Stimulated activated CD8-positive, alpha-beta memory T cell treated with anti-CD3 and anti-CD28 coated beads, Interleukin-4, amount 100 ng/mL, for 4 hours (primary cell): ENCODE measurements at regions not wholly inside any gene's neighbourhood (a gene's known extent, or its start where the extent isn't known, plus 50 kb on each side); places are given as distances from the start of the nearest gene placed in this dataset.
"Not testable (repeated sequence)": the region's sequence is repeated elsewhere in the genome, so short reads cannot be mapped to it uniquely, and the experiment has no call there.

Source experiments
- DNase-seq, 2 donors: peaks; one replicate each; pipeline ENCODE4 v3.0.0-alpha.2; 2020; ENCODE audit warnings: low read depth in 2 of 2, low spot score in 1 of 2

GRCh38 chr7:131038153-131038552 is 289.5 kb upstream of the MKLN1 start:
- DNase-seq = no peak

DNA sequence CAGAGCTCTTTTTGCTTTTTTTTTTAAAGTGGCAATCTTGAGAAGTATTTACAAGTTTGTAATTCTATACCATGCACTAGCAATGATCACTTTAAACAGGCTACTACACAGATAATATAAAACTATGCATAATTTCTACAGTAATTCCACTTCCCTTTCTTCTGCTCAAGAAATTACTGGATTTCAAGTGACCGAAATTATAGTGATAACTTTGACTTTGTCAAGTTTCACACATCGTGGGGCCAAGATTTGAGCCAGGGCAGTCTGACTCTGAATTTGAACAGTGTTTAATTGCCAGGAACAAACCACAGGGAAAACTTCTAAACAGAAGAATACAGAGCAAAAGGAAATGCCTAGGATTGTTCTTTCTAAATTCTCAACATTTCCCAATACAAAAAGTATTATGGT is 288.3 kb upstream of the MKLN1 start:
- no peak for DNase-seq

DNA sequence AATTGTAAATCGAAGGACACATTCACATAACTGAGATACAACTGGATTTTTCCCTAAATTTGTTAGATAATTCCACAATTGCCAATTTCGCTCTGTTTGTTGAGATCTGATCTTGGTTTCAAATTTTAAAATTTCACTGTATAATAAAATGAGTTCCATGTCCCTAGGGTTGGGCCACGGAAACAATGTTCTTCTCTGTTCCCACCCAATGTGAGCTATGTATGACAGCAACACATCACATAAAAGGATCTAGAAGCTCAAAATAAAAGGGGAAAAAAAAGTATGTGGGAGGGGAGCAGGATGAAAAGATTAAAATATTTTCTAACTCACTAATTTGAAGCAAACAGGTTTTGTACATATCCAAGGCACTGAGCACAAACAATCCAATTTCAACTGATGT is 287.8 kb upstream of the MKLN1 start:
- no peak for DNase-seq

DNA sequence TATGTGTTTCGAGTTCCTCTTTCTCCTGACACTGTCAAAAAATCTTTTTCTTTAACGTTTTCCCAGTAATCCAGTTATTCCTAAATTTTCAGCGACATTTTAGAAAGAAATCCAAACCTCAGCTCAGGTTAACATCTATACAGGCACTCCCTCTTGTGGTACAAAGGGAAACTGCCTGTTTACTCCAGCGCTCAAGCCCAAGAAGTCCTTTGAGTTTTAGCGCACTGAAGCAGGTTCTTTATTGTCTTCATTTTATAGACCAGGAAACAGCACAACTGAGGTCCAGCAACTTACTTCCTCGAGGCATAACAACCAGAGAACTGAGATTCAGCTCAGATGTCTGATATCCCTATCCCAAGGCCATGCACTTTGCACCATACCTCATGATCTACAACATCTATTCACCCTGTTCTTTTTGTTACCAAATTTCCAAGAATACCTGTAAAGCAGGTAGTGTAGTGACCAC is 287.2 kb upstream of the MKLN1 start:
- DNase-seq = peak in 1 of 2 donors; percentile 15

- DNase-seq = not testable (repeated sequence)
Observed at GRCh38 chr7:131041012-131041695, 286.5 kb upstream of the MKLN1 start.

DNA sequence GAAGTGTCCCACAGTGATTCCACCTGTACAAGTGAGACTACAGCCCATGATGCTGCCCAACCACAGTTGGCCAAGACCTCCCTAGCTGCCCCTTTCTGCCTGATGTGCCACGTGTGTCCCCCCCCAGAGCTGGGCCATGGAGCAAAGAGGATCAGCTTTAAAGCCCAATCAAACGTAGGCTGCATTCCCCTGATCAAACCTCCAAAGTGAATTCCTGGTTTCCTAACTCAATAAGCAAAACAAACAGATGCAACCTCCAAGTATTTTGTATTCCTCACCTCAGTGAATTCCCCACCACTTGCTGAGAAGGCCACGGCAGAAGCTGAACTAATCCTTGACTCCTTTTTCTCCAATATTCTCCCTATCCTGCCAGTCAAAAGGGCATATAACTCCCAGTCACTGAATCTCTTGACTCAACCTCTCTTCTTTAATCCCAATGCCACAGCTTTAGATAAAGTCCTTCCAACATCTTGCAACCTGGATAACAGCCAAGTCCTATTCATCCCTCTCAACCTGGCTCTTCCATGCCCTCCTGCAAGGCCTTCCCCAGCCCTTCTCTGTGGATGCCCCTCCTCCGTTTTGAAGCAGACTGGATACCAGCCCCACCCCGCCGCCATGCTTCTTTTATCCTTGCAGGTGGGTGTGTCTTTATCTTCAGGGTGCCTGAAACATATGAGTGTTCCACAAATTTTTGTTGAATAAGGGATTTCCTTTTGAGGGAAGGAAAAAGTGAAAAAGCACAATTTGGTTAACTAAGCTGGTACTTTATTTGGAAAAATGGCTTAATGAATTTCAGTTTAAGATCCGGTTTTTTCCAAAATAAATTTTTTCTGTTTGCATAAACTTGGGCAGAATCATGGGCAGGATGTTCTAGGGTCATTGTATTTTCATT is 285.2 kb upstream of the MKLN1 start:
- no peak for DNase-seq

DNA sequence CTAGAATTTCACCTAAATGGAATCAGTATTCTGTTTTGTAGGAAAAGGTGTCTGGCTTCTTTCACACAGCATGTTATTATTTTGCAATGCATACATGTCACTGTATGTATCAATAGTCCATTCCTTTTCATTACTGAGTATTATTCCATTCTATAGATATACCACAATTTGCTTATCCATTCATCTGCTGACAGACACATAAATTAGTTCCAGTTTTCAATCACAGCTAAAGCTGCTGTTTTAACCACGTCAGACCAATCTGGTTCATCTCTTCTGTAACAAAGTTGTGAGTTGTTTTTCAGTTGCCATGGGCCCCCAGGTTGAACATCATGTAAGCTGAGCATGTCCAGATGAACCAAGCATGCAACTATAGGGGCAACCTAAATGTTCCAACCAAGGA is 282.1 kb upstream of the MKLN1 start:
- DNase-seq = no peak

GRCh38 chr7:131046246-131046645 is 281.4 kb upstream of the MKLN1 start:
- DNase-seq = no peak

DNA sequence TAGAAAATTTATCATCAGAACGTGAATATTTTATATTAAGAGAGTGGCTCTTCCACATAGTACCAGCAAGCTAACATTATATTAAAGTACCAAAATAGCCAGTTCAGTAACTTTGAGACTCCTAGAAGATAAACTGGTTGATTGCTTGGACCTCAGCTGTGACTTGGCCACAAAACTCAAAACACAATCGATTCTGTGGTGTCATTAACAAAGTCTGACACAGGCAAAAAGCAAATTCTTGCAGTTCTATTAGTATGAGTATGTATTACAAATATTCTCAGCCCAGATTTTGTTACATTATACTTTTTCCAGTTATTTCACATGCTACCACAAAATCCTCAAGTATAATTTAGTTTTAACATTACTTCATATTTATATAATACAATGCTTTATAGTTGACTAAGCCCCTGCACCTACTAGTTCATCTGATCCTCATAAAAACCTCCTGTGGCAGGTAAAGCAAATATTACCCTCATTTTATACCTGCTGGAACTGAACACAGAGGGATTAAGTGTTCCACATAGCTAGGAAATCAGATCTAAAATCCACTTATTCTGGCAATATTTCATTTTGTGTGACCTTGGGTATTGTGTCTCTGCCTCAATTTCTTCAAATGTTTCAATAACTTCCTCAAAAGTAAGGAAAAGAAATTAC is 279.9 kb upstream of the MKLN1 start:
- DNase-seq = no peak

DNA sequence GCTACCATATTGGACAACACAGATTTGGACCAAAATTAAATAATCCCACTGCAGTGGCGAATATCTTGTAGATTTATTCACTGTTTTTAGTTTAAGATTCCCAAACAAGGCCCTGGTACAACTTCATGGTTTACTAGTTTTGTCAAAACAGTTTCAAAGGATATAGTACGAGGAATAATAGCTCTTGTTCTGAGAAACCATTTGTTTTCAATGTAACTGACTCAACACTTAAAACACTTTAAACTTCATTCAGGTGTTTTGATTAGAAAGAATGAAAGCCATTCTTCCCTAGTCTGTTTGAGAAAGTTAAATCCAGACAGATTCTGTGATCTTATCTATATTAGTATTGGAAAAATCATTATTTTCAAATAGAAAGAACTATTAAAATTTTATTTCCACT is 276.4 kb upstream of the MKLN1 start:
- no peak for DNase-seq

- no peak for DNase-seq
Observed at GRCh38 chr7:131052285-131052904, 275.3 kb upstream of the MKLN1 start.

DNA sequence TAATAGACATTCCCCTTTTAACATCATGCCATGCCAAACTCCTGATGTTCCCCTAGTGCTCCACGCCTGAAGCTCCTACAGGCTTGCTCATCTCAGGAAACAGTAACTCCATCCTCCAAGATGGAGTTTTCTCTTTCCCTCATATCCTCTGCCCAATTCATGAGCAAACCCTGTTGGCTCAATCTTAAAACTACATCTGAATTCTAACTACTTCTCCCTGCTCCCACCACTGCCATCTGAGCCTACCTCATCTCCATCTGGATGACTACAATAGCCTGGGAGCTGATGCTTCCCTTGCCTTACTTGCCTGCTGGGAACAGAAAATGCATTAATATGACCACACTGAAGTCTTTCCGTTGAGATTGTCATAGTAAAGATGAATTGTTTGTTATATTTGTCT is 271.7 kb upstream of the MKLN1 start:
- DNase-seq = no peak

DNA sequence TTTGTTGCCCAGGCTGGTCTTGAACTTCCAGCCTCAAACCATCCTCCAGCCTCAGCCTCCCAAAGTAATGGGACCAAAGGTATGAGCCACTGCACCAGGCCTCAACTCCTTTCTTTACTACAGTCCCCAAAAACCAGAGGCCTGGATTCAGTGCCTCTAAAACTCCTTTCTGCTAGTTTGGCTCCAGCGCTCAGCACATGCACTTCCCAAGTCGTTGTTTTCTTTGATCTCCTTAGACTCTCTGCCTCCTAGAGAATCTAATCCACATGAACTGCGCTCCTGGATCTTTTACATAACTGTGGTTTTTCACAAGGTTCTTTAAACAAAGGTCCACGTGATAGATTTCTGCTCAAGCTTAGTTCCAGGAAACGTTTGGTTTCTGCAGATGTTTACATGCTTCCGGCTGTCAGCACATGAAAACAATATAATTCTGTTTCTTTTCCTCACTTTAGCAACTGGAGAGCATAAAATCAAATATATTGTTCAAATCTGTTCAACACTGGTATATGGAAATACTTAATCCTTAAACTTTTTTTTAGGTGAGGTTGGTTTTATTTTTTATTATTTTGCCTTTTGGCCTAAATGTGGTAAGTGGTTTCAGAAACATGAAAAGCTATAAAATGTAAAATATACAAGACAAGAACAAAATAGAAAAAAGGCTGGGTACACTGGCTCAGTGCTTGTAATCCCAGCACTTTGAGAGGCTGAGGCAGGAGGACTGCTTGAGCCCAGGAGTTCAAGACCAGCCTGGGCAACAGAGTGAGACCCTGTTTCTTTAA is 270.5 kb upstream of the MKLN1 start:
- no peak for DNase-seq

DNA sequence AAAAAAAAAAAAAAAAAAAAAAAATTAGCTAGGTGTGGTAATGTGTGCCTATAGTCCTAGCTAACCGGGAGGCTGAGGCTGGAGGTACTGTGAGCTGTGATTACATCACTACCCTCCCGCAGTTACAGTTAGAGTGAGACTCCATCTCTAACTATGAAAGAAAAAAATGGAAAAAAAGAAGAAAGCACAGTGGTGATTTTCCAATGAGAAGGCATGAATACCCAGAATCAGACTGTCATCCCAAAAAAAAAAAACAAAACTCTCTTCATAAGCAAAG is 269.9 kb upstream of the MKLN1 start:
- no peak for DNase-seq

- DNase-seq = not testable (repeated sequence)
Observed at GRCh38 chr7:131058561-131059288, 269.0 kb upstream of the MKLN1 start.

DNA sequence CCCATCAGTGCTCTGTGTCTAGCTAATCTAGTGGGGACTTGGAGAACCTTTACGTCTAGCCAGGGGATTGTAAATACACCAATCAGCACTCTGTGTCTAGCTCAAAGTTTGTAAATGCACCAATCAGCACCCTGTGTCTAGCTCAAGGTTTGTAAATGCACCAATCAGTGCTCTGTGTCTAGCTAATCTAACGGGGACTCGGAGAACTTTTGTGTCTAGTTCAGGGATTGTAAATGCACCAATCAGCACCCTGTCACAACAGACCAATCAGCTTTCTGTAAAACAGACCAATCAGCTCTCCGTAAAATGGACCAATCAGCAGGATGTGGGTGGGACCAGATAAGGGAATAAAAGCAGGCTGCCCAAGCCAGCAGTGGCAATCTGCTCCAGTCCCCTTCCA is 268.3 kb upstream of the MKLN1 start:
- not testable (repeated sequence) for DNase-seq

DNA sequence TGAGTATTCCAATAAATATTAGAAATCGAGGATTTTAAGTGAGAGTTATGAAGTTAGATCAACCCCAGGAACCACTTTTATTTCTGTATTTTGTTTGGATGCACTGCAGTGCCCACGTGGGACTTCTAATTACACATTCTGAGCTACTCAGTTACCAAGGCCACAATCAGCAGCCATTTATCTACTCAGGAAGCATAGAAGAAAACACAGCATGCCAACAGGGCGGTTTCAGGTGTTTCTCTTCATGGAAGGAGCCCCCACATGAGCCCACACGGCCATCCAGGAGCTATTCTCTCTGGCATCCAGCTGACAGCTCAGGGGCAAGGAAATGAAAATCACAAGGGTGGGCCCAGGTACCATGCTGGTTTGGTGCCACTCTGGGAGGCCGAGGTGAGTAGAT is 266.5 kb upstream of the MKLN1 start:
- no peak for DNase-seq

- DNase-seq = no peak
Observed at GRCh38 chr7:131061818-131062217, 265.9 kb upstream of the MKLN1 start.

DNA sequence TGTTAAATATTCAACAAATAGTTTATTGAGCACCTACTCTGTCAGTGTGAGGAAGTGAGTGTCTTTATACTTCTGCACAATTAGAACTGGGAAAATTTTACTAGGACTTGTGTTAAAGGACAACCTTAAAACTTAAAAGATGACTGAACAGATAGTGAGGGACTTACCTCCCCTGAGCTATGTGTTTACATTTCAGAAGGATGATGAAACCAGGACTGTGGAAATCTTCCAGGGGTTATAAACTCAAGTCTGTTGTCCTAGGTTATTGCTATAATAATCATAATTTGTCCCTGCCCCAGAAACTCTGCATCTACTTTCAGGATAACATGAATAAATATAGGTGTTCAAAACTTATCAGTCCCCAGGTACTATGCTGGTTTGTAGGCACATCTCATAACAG is 261.0 kb upstream of the MKLN1 start:
- DNase-seq = no peak

GRCh38 chr7:131067220-131067619 is 260.5 kb upstream of the MKLN1 start:
- DNase-seq = no peak
